ENCODE measurements at regions not wholly inside any gene's neighbourhood (a gene's known extent, or its start where the extent isn't known, plus 50 kb on each side); places are given as distances from the start of the nearest gene placed in this dataset.

- no peaks in the 10 kb centered on the region for H3K9me3 ChIP-seq (ENCODE audit: severe bottlenecking)
- H3K27ac ChIP-seq: no peak overlapping the region
- no peak for TF ChIP-seq CTCF (IDR thresholded peaks at IDR 0.05; ENCODE audit: low read depth, low read length)
- H3K4me3 ChIP-seq (ENCODE audit: low read depth, low read length): no peak overlapping the region
- H3K36me3 ChIP-seq: no peaks in the 10 kb centered on the region
- H3K27me3 ChIP-seq (ENCODE audit: insufficient read depth, low read depth, severe bottlenecking): no peaks in the 10 kb centered on the region
- DNase-seq: no peak
Observed at GRCh38 chr7:106465704-106466468, 181.1 kb upstream of the NAMPT start.

- Histone ChIP-seq H3K27me3 (ENCODE audit: insufficient read depth, low read depth, severe bottlenecking) (no peaks in the 10 kb centered on the region), H3K27ac (no peak overlapping the region), H3K4me3 (ENCODE audit: low read depth, low read length) (no peak overlapping the region), H3K9me3 (ENCODE audit: severe bottlenecking) (no peaks in the 10 kb centered on the region), H3K36me3 (no peaks in the 10 kb centered on the region)
- DNase-seq: no peak
- TF ChIP-seq CTCF (IDR thresholded peaks at IDR 0.05; ENCODE audit: low read depth, low read length): no peak
Observed at GRCh38 chr7:106464651-106465050, 179.9 kb upstream of the NAMPT start.

GRCh38 chr7:106463851-106464611 is 179.2 kb upstream of the NAMPT start:
- Histone ChIP-seq H3K9me3 (ENCODE audit: severe bottlenecking) (no peaks in the 10 kb centered on the region), H3K36me3 (no peaks in the 10 kb centered on the region), H3K27me3 (ENCODE audit: insufficient read depth, low read depth, severe bottlenecking) (no peaks in the 10 kb centered on the region), H3K4me3 (ENCODE audit: low read depth, low read length) (no peak overlapping the region), H3K27ac (no peak overlapping the region)
- TF ChIP-seq CTCF (IDR thresholded peaks at IDR 0.05; ENCODE audit: low read depth, low read length): no peak
- no peak for DNase-seq

GRCh38 chr7:106462914-106463482 is 178.2 kb upstream of the NAMPT start:
- TF ChIP-seq CTCF (IDR thresholded peaks at IDR 0.05; ENCODE audit: low read depth, low read length): no peak

GRCh38 chr7:106462365-106462859 is 177.6 kb upstream of the NAMPT start:
- H3K36me3 ChIP-seq: no peaks in the 10 kb centered on the region
- H3K27me3 ChIP-seq (ENCODE audit: insufficient read depth, low read depth, severe bottlenecking): no peaks in the 10 kb centered on the region
- peak; percentile 6; the same call in 1 of the 2 replicates for TF ChIP-seq CTCF (IDR thresholded peaks at IDR 0.05; ENCODE audit: low read depth, low read length)
- no peak overlapping the region for H3K27ac ChIP-seq
- no peak overlapping the region for H3K4me3 ChIP-seq (ENCODE audit: low read depth, low read length)
- H3K9me3 ChIP-seq (ENCODE audit: severe bottlenecking): peaks cover 4% of the 10 kb centered on the region
- DNase-seq: no peak

More at GRCh38 chr7:106462914-106463482, 178.2 kb upstream of the NAMPT start:
- Histone ChIP-seq H3K9me3 (ENCODE audit: severe bottlenecking) (peaks cover 2% of the 10 kb centered on the region), H3K36me3 (no peaks in the 10 kb centered on the region), H3K27ac (no peak overlapping the region), H3K4me3 (ENCODE audit: low read depth, low read length) (no peak overlapping the region), H3K27me3 (ENCODE audit: insufficient read depth, low read depth, severe bottlenecking) (no peaks in the 10 kb centered on the region)
- DNase-seq: no peak

Data from WERI-Rb-1 (cell line).